ENCODE measurements at regions not wholly inside any gene's neighbourhood (a gene's known extent, or its start where the extent isn't known, plus 50 kb on each side); places are given as distances from the start of the nearest gene placed in this dataset.

- Histone ChIP-seq H3K27me3 (ENCODE audit: control insufficient read depth, insufficient read depth, low read length) (no peaks in the 10 kb centered on the region), H3K4me3 (ENCODE audit: low read depth, low read length) (no peak overlapping the region), H3K36me3 (ENCODE audit: control insufficient read depth, insufficient read depth, low read length) (no peaks in the 10 kb centered on the region)
- no peak for TF ChIP-seq CTCF (IDR thresholded peaks at IDR 0.05; ENCODE audit: insufficient read depth, low read length, poor library complexity, severe bottlenecking)
- DNase-seq (ENCODE audit: low read depth), result no peak
Measured at GRCh38 chr4:134408897-134409296, 207.3 kb upstream of the PABPC4L start.

GRCh38 chr4:134401798-134402197 lies 200.2 kb upstream of the PABPC4L start:
- Histone ChIP-seq H3K36me3 (ENCODE audit: control insufficient read depth, insufficient read depth, low read length) (no peaks in the 10 kb centered on the region), H3K4me3 (ENCODE audit: low read depth, low read length) (no peak overlapping the region), H3K27me3 (ENCODE audit: control insufficient read depth, insufficient read depth, low read length) (no peaks in the 10 kb centered on the region)
- DNase-seq (ENCODE audit: low read depth), result no peak
- no peak for TF ChIP-seq CTCF (IDR thresholded peaks at IDR 0.05; ENCODE audit: insufficient read depth, low read length, poor library complexity, severe bottlenecking)

DNA sequence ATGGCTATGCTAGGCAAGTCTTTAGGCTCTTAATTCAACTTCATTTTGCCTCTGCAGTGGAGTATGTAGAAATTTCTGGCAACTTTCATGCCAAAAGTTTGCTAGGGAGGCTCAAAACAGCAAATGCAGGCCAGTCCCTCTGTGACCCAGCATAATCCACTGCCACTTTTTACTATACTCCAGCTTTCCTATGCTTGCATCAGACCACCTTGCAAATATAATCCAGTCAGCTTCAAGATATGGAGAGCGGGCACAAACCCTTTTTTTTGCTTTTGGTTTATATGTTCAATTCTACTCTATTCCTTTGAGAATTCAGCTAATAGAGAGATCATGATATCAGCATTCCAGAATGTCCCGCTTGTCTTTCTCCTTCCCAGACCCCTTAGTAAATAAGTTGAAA lies 192.0 kb upstream of the PABPC4L start:
- H3K27me3 ChIP-seq (ENCODE audit: control insufficient read depth, insufficient read depth, low read length), result no peaks in the 10 kb centered on the region
- DNase-seq (ENCODE audit: low read depth), result no peak
- no peak for TF ChIP-seq CTCF (IDR thresholded peaks at IDR 0.05; ENCODE audit: insufficient read depth, low read length, poor library complexity, severe bottlenecking)
- H3K36me3 ChIP-seq (ENCODE audit: control insufficient read depth, insufficient read depth, low read length), result no peaks in the 10 kb centered on the region
- no peak overlapping the region for H3K4me3 ChIP-seq (ENCODE audit: low read depth, low read length)

- Histone ChIP-seq H3K36me3 (ENCODE audit: control insufficient read depth, insufficient read depth, low read length) (no peaks in the 10 kb centered on the region), H3K4me3 (ENCODE audit: low read depth, low read length) (no peak overlapping the region), H3K27me3 (ENCODE audit: control insufficient read depth, insufficient read depth, low read length) (no peaks in the 10 kb centered on the region)
- DNase-seq (ENCODE audit: low read depth), result no peak
- TF ChIP-seq CTCF (IDR thresholded peaks at IDR 0.05; ENCODE audit: insufficient read depth, low read length, poor library complexity, severe bottlenecking), result no peak
Measured at GRCh38 chr4:134390319-134390718, 188.7 kb upstream of the PABPC4L start.

- no peak overlapping the region for H3K4me3 ChIP-seq (ENCODE audit: low read depth, low read length)
- no peak for DNase-seq (ENCODE audit: low read depth)
- no peak for TF ChIP-seq CTCF (IDR thresholded peaks at IDR 0.05; ENCODE audit: insufficient read depth, low read length, poor library complexity, severe bottlenecking)
- H3K36me3 ChIP-seq (ENCODE audit: control insufficient read depth, insufficient read depth, low read length), result no peaks in the 10 kb centered on the region
- H3K27me3 ChIP-seq (ENCODE audit: control insufficient read depth, insufficient read depth, low read length), result no peaks in the 10 kb centered on the region
Measured at GRCh38 chr4:134388351-134388750, 186.8 kb upstream of the PABPC4L start.

DNA sequence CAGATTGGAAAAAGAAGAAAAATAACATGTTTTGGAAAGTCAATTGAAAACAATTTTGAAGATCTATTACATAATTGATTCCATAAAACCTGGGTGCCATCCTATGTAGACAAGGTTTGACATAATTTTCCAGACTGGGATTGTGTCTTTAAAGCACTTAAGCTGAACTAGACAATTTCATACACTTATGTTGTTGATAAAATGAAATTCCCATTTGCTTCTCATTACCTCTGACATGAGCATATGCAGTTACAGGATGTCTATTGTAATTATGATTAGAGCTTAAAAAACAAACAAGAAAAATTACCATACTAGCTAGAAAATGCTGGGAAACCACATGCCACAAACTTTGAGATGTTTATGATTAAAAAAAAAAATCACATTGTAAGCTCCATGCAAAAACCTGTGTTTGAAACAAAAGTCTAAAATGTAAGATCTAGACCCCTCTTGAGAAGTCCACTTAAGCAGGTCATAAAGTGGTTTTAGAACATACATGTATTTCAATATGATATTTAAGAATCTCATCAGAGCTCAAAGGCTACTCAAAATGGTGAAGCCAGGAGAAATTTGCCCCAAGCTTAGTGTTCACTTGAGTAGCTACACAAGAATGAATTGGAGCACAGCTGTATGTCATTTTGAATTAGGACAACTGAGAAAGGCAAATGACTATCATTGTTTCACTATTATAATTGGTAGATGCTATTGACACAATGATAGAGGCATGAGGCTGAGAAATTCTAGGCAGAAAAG lies 181.1 kb upstream of the PABPC4L start:
- Histone ChIP-seq H3K36me3 (ENCODE audit: control insufficient read depth, insufficient read depth, low read length) (no peaks in the 10 kb centered on the region), H3K27me3 (ENCODE audit: control insufficient read depth, insufficient read depth, low read length) (no peaks in the 10 kb centered on the region), H3K4me3 (ENCODE audit: low read depth, low read length) (no peak overlapping the region)
- no peak for DNase-seq (ENCODE audit: low read depth)
- TF ChIP-seq CTCF (IDR thresholded peaks at IDR 0.05; ENCODE audit: insufficient read depth, low read length, poor library complexity, severe bottlenecking), result no peak

Measured in kidney epithelial cell (primary cell).